Kidney glomerular epithelial cell (primary cell): ENCODE measurements at regions not wholly inside any gene's neighbourhood (a gene's known extent, or its start where the extent isn't known, plus 50 kb on each side); places are given as distances from the start of the nearest gene placed in this dataset.

Experiments used
- DNase-seq: peaks from one replicate; lab custom pipeline; 2025; lab: John Stamatoyannopoulos, UW

GRCh38 chr14:38901791-38902190 is 201.2 kb downstream of the SEC23A start:
- no peak for DNase-seq

GRCh38 chr14:38900887-38901286 is 202.1 kb downstream of the SEC23A start:
- DNase-seq, result no peak

GRCh38 chr14:38887696-38888095 is 215.3 kb downstream of the SEC23A start:
- DNase-seq, result no peak

- DNase-seq, result no peak
Observed at GRCh38 chr14:38884109-38884508, 218.9 kb downstream of the SEC23A start.

GRCh38 chr14:38883127-38883526 is 219.9 kb downstream of the SEC23A start:
- DNase-seq, result no peak

GRCh38 chr14:38882533-38882932 is 220.5 kb downstream of the SEC23A start:
- DNase-seq, result no peak

GRCh38 chr14:38880643-38881524 is 222.2 kb downstream of the SEC23A start:
- DNase-seq, result no peak

- no peak for DNase-seq
Observed at GRCh38 chr14:38877744-38878388, 225.2 kb downstream of the SEC23A start.

GRCh38 chr14:38874721-38875120 is 228.3 kb downstream of the SEC23A start:
- no peak for DNase-seq

GRCh38 chr14:38873941-38874612 is 229.0 kb downstream of the SEC23A start:
- no peak for DNase-seq

- no peak for DNase-seq
Observed at GRCh38 chr14:38870296-38870836, 232.7 kb downstream of the SEC23A start.

GRCh38 chr14:38868399-38869290 is 234.4 kb downstream of the SEC23A start:
- peak; percentile 44 for DNase-seq

GRCh38 chr14:38867561-38868150 is 235.4 kb downstream of the SEC23A start:
- DNase-seq, result peak; percentile 41

- DNase-seq, result no peak
Observed at GRCh38 chr14:38866461-38866860, 236.6 kb downstream of the SEC23A start.

GRCh38 chr14:38862366-38862765 is 240.7 kb downstream of the SEC23A start:
- no peak for DNase-seq

GRCh38 chr14:38860530-38860929 is 242.5 kb downstream of the SEC23A start:
- no peak for DNase-seq

- no peak for DNase-seq
Observed at GRCh38 chr14:38856798-38857197, 246.2 kb downstream of the SEC23A start.

- no peak for DNase-seq
Observed at GRCh38 chr14:38855513-38855912, 247.5 kb downstream of the SEC23A start.

GRCh38 chr14:38851111-38851510 is 251.9 kb downstream of the SEC23A start:
- DNase-seq, result no peak

- no peak for DNase-seq
Observed at GRCh38 chr14:38850664-38851063, 252.4 kb downstream of the SEC23A start.
